Amniotic stem cell (primary cell): ENCODE measurements at regions not wholly inside any gene's neighbourhood (a gene's known extent, or its start where the extent isn't known, plus 50 kb on each side); places are given as distances from the start of the nearest gene placed in this dataset.

Source experiments
- DNase-seq: peaks from one replicate; lab custom pipeline; 2025; lab: John Stamatoyannopoulos, UW

GRCh38 chr4:56086073-56086541 lies 137.4 kb downstream of the CEP135 start:
- DNase-seq: no peak

GRCh38 chr4:56085275-56085674 lies 136.5 kb downstream of the CEP135 start:
- DNase-seq: no peak

GRCh38 chr4:56084851-56085250 lies 136.1 kb downstream of the CEP135 start:
- no peak for DNase-seq
